ENCODE measurements at regions not wholly inside any gene's neighbourhood (a gene's known extent, or its start where the extent isn't known, plus 50 kb on each side); places are given as distances from the start of the nearest gene placed in this dataset.

DNA sequence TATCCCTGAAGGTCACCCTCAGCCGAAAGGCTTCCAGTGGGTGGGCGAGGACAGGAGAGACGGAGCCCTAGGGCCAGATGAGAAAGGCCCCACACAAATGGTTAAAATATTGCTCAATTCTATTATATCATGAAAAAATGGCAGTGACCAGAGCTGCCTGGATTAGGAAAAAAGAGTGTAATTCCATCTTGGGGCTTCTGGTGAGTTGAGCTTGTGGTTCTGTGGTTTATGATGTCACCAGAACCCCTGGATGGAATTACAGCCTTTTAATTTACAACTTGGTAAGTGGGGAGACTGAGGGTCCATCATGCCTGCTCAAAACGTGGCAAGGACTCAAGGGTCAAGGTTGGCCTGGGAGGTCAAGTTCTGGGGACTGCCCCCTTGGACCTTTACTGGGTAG lies 55.5 kb upstream of the STC2 start:
- TF ChIP-seq, protein P1, sequence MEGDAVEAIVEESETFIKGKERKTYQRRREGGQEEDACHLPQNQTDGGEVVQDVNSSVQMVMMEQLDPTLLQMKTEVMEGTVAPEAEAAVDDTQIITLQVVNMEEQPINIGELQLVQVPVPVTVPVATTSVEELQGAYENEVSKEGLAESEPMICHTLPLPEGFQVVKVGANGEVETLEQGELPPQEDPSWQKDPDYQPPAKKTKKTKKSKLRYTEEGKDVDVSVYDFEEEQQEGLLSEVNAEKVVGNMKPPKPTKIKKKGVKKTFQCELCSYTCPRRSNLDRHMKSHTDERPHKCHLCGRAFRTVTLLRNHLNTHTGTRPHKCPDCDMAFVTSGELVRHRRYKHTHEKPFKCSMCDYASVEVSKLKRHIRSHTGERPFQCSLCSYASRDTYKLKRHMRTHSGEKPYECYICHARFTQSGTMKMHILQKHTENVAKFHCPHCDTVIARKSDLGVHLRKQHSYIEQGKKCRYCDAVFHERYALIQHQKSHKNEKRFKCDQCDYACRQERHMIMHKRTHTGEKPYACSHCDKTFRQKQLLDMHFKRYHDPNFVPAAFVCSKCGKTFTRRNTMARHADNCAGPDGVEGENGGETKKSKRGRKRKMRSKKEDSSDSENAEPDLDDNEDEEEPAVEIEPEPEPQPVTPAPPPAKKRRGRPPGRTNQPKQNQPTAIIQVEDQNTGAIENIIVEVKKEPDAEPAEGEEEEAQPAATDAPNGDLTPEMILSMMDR (conservative IDR thresholded peaks at IDR 0.05; ENCODE audit: low read depth, low read length), result no peak
- no peak for TF ChIP-seq RFX5 (IDR thresholded peaks at IDR 0.05; ENCODE audit: low read depth, low read length)
